ENCODE measurements at regions not wholly inside any gene's neighbourhood (a gene's known extent, or its start where the extent isn't known, plus 50 kb on each side); places are given as distances from the start of the nearest gene placed in this dataset.

DNA sequence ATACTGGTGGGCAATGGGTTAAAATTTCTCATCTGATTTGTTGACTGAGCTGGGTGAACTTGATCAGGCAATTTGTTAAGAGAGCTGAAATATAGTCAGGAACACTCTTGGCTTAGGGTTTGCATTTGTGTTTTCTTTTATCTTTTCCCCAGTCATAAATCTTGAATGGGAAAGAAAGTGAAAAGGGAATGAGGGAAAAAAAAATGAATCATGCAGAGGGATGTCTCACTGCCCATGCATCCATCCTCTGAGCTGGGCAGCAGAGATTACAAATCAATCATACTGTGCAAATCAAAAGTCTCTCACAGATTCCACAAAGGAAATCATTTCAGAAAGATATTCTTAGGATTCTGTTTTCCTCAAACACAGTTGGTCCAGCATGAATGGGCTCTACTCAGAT is 174.2 kb upstream of the MPPED2 start:
- no peak overlapping the region for H3K4me2 ChIP-seq
- peaks cover 9% of the 10 kb centered on the region for H3K9me3 ChIP-seq (ENCODE audit: low read depth)
- H3K79me2 ChIP-seq: no peaks in the 10 kb centered on the region
- no peaks in the 10 kb centered on the region for H4K20me1 ChIP-seq (ENCODE audit: insufficient read depth, poor library complexity, severe bottlenecking)
- TF ChIP-seq, protein P1, sequence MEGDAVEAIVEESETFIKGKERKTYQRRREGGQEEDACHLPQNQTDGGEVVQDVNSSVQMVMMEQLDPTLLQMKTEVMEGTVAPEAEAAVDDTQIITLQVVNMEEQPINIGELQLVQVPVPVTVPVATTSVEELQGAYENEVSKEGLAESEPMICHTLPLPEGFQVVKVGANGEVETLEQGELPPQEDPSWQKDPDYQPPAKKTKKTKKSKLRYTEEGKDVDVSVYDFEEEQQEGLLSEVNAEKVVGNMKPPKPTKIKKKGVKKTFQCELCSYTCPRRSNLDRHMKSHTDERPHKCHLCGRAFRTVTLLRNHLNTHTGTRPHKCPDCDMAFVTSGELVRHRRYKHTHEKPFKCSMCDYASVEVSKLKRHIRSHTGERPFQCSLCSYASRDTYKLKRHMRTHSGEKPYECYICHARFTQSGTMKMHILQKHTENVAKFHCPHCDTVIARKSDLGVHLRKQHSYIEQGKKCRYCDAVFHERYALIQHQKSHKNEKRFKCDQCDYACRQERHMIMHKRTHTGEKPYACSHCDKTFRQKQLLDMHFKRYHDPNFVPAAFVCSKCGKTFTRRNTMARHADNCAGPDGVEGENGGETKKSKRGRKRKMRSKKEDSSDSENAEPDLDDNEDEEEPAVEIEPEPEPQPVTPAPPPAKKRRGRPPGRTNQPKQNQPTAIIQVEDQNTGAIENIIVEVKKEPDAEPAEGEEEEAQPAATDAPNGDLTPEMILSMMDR (IDR thresholded peaks at IDR 0.05; ENCODE audit: poor library complexity): no peak
- TF ChIP-seq EZH2phosphoT487 (IDR thresholded peaks at IDR 0.05; ENCODE audit: low read depth, severe bottlenecking, unreplicated experiment) (no peak), EZH2 (IDR thresholded peaks at IDR 0.05; ENCODE audit: borderline replicate concordance) (no peak)
- H3K4me3 ChIP-seq: no peak overlapping the region
- no peaks in the 10 kb centered on the region for H3K36me3 ChIP-seq (replicated peaks; ENCODE audit: insufficient read depth, low read depth)
- H2AFZ ChIP-seq: no peak overlapping the region
- H3K27me3 ChIP-seq: no peaks in the 10 kb centered on the region
- no peaks in the 10 kb centered on the region for H3K4me1 ChIP-seq (ENCODE audit: insufficient read depth)
- no peaks in the 10 kb centered on the region for H3K9me2 ChIP-seq (replicated peaks; ENCODE audit: insufficient read depth)
- H3K27ac ChIP-seq: no peak overlapping the region
- no peak for DNase-seq (ENCODE audit: low spot score)

DNA sequence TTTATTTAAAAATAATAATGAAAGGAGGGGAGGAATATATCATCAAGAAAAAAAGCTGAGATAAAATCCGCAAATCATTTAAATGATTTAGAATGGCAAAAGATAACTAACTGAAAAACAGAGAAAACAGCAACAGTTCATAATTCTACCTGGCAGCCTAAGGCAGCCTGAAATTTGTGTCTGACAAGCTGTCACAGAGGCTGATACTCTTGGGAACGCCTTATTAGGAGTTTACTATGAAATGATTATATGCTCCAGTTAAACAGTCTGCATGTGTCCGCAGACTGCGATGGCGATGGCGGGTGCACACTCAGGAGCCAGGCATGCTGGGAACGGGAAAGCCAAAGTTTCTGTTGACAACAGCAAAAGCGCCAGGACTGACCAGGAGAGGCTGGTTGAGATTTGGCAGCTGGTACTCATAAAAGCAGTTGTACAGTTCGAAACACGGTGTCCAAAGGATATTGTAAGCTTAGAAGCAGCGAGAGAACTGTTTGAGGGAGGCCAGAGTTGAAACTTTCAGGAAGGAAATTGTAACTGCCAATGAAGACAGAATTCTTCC is 172.9 kb upstream of the MPPED2 start:
- no peak overlapping the region for H3K4me2 ChIP-seq
- no peak overlapping the region for H3K4me3 ChIP-seq
- no peak for DNase-seq (ENCODE audit: low spot score)
- H2AFZ ChIP-seq: no peak overlapping the region
- H3K9me3 ChIP-seq (ENCODE audit: low read depth): peaks cover 9% of the 10 kb centered on the region
- no peak for TF ChIP-seq EZH2phosphoT487 (IDR thresholded peaks at IDR 0.05; ENCODE audit: low read depth, severe bottlenecking, unreplicated experiment)
- TF ChIP-seq, protein P1 (IDR thresholded peaks at IDR 0.05; ENCODE audit: poor library complexity): no peak
- no peak for TF ChIP-seq EZH2 (IDR thresholded peaks at IDR 0.05; ENCODE audit: borderline replicate concordance)
- H3K27me3 ChIP-seq: no peaks in the 10 kb centered on the region
- H3K4me1 ChIP-seq (ENCODE audit: insufficient read depth): no peaks in the 10 kb centered on the region
- H3K79me2 ChIP-seq: no peaks in the 10 kb centered on the region
- H3K36me3 ChIP-seq (replicated peaks; ENCODE audit: insufficient read depth, low read depth): no peaks in the 10 kb centered on the region
- H3K27ac ChIP-seq: no peak overlapping the region
- no peaks in the 10 kb centered on the region for H4K20me1 ChIP-seq (ENCODE audit: insufficient read depth, poor library complexity, severe bottlenecking)
- 63% methylated on average over 11 of the region's 11 CpGs for WGBS (ENCODE audit: low lambda C conversion rate, missing lambda C conversion rate)
- H3K9me2 ChIP-seq (replicated peaks; ENCODE audit: insufficient read depth): no peaks in the 10 kb centered on the region

DNA sequence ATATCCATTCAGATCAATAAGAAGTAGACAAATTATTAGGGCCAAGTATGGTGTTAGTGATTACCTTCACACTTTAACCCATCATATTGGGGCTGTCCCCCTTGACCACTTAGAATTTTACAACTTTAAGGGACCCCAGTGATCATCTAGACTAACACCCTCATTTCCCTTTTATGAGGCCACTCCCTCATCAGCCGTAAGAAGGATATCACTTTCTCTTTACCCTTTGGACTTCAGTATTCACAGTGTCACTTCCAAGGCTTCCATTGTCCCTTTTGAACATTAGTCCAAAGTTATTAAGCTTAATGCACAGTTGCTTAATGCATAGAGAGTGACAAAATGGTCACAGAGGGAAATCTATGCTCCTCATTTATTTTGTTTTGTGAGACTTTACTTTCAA is 172.4 kb upstream of the MPPED2 start:
- Histone ChIP-seq H3K27ac (no peak overlapping the region), H4K20me1 (ENCODE audit: insufficient read depth, poor library complexity, severe bottlenecking) (no peaks in the 10 kb centered on the region), H3K9me3 (ENCODE audit: low read depth) (peaks cover 9% of the 10 kb centered on the region), H3K4me3 (no peak overlapping the region), H3K9me2 (replicated peaks; ENCODE audit: insufficient read depth) (no peaks in the 10 kb centered on the region), H3K36me3 (replicated peaks; ENCODE audit: insufficient read depth, low read depth) (no peaks in the 10 kb centered on the region), H3K27me3 (no peaks in the 10 kb centered on the region), H3K79me2 (no peaks in the 10 kb centered on the region), H3K4me2 (no peak overlapping the region), H2AFZ (no peak overlapping the region), H3K4me1 (ENCODE audit: insufficient read depth) (no peaks in the 10 kb centered on the region)
- 50% methylated on average over 1 of the region's 1 CpG for WGBS (ENCODE audit: low lambda C conversion rate, missing lambda C conversion rate)
- TF ChIP-seq, protein P1 (IDR thresholded peaks at IDR 0.05; ENCODE audit: poor library complexity): no peak
- TF ChIP-seq EZH2phosphoT487 (IDR thresholded peaks at IDR 0.05; ENCODE audit: low read depth, severe bottlenecking, unreplicated experiment): no peak
- no peak for TF ChIP-seq EZH2 (IDR thresholded peaks at IDR 0.05; ENCODE audit: borderline replicate concordance)
- DNase-seq (ENCODE audit: low spot score): no peak

DNA sequence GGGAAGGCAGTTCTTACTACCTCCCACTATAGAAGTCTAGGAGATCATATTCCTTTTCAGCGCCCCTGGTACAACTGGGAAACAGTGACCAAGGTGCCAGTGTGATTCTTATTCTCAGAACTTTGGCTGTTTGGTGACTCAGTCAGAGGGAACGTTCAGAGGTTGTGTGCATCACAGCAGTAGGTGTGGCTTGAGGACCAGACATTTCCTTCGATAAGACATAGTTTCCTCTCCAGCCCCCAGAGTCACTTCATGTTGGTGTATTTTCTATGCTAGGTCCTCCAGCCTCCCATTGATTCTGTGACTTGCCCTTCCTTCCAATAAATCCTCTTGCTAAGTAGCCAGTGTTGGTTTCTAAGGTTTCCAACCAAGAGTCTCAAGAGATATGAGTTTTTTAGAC is 171.9 kb upstream of the MPPED2 start:
- H3K4me1 ChIP-seq (ENCODE audit: insufficient read depth): no peaks in the 10 kb centered on the region
- H3K9me3 ChIP-seq (ENCODE audit: low read depth): peaks cover 9% of the 10 kb centered on the region
- DNase-seq (ENCODE audit: low spot score): no peak
- no peaks in the 10 kb centered on the region for H3K79me2 ChIP-seq
- no peaks in the 10 kb centered on the region for H3K9me2 ChIP-seq (replicated peaks; ENCODE audit: insufficient read depth)
- 79% methylated on average over 3 of the region's 3 CpGs for WGBS (ENCODE audit: low lambda C conversion rate, missing lambda C conversion rate)
- no peaks in the 10 kb centered on the region for H4K20me1 ChIP-seq (ENCODE audit: insufficient read depth, poor library complexity, severe bottlenecking)
- no peak overlapping the region for H2AFZ ChIP-seq
- no peaks in the 10 kb centered on the region for H3K36me3 ChIP-seq (replicated peaks; ENCODE audit: insufficient read depth, low read depth)
- H3K27me3 ChIP-seq: no peaks in the 10 kb centered on the region
- TF ChIP-seq EZH2phosphoT487 (IDR thresholded peaks at IDR 0.05; ENCODE audit: low read depth, severe bottlenecking, unreplicated experiment) (no peak), EZH2 (IDR thresholded peaks at IDR 0.05; ENCODE audit: borderline replicate concordance) (no peak)
- TF ChIP-seq, protein P1 (IDR thresholded peaks at IDR 0.05; ENCODE audit: poor library complexity): no peak
- H3K4me2 ChIP-seq: no peak overlapping the region
- no peak overlapping the region for H3K4me3 ChIP-seq
- no peak overlapping the region for H3K27ac ChIP-seq

Measured in hepatocyte (in vitro differentiated cells).